HG03457 (cell line): ENCODE measurements at regions not wholly inside any gene's neighbourhood (a gene's known extent, or its start where the extent isn't known, plus 50 kb on each side); places are given as distances from the start of the nearest gene placed in this dataset.
"Not testable (repeated sequence)": the region's sequence is repeated elsewhere in the genome, so short reads cannot be mapped to it uniquely, and the experiment has no call there.

Experiments
- ATAC-seq: cut with Tn5 transposase; IDR thresholded peaks from one replicate; pipeline ENCODE4 v1.9.1; 2021; ENCODE audit warnings: moderate number of reproducible peaks; ENCODE audit not compliant: unreplicated experiment

- ATAC-seq: no peak
Measured at GRCh38 chr5:104170926-104171325, 608.3 kb upstream of the NUDT12 start.

DNA sequence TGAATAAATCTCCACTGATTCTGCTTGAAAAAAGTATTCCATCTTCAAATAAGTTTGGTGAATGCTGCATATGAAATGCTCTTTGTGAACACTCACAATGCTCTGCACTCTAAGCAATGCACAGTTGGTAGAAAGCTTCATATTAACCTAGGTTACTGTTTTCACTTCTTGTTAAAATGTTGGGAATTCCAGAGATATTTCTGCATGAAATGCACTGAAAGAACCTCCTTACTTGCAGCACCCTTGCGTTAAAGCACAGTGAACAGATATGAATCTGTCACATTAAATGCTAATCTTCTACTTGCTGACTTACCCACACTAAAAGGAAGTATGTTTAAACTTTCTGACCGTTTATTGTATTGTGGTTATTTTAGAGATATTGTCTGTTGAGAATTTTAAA lies 584.1 kb upstream of the NUDT12 start:
- ATAC-seq: no peak

GRCh38 chr5:104139840-104140239 lies 577.3 kb upstream of the NUDT12 start:
- ATAC-seq: no peak

GRCh38 chr5:104130320-104130719 lies 567.7 kb upstream of the NUDT12 start:
- ATAC-seq: no peak

GRCh38 chr5:104128348-104128747 lies 565.8 kb upstream of the NUDT12 start:
- no peak for ATAC-seq

- no peak for ATAC-seq
Measured at GRCh38 chr5:104126980-104127379, 564.4 kb upstream of the NUDT12 start.

DNA sequence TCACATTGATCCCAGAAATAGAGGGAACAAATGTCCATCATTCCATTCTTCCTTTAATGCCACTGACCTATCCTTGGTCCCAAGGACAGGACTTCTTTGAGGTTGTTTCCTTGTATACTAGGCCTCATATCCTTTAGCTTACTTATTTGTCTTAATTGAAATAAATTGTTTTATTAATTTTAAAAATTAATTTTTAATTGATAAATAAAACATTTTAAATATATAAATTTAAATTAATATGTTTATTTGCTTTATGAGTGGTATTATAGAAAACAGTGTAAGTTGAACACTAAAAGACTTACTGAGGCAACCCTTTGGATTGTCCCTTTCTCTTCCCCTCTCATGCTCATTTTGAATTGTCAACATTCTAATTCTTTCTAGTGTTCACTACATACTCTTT lies 556.9 kb upstream of the NUDT12 start:
- ATAC-seq: no peak

GRCh38 chr5:104111632-104112031 lies 549.0 kb upstream of the NUDT12 start:
- no peak for ATAC-seq

DNA sequence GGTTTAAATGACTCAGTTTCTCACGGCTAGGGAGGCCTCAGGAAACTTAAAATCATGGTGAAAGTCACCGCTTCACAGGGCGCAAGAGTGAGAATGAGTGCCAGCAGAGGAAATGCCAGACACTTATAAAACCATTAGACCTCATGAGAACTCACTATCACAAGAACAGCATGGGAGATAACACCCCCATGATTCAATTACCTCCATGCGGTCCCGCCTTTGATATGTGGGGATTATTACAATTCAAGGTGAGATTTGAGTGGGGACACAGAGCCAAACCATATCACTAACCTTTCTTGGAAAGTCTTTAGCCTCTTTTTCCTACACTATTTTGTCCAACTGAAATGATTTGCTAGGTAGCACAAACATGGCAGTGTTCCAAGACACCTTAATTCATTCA lies 533.9 kb upstream of the NUDT12 start:
- ATAC-seq: no peak

DNA sequence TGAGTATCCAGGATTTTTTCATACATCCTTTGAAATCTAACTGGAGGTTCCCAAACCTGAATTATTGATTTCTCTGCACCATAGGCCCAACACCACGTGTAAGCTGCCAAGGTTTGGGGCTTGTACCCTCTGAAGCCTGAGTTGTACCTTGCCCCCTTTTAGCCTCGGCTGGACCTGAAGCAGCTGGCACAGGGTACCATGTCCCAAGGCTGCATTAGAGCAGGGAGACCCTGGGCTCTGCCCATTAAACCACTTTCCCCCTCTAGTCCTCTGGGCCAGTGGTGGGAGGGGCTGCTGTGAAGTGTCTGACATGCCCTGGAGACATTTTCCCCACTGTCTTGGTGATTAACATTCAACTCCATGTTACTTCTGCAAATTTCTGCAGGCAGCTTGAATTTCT lies 532.9 kb upstream of the NUDT12 start:
- ATAC-seq: no peak

GRCh38 chr5:104088876-104089778 lies 526.5 kb upstream of the NUDT12 start:
- no peak for ATAC-seq

GRCh38 chr5:104084896-104085295 lies 522.3 kb upstream of the NUDT12 start:
- ATAC-seq: no peak

DNA sequence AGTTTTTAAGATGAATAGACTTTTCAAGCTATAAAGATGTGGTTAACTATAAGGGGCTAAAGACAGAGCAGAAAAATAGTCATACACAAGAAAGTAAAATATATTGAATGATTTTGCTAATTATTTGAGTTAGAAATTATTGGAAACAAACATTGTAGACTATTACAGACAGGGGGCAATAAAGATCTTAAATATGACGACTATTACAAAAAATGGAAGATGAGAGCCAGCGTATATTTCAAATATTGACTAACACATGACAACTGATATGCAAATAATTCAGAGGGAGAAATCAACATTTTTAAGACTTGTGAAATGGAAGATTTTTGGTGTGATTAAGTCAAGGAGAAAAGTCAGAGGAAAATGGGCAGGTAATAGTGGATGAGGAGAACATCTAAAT lies 520.2 kb upstream of the NUDT12 start:
- no peak for ATAC-seq

- no peak for ATAC-seq
Measured at GRCh38 chr5:104081232-104081631, 518.6 kb upstream of the NUDT12 start.

- ATAC-seq: no peak
Measured at GRCh38 chr5:104080646-104081175, 518.1 kb upstream of the NUDT12 start.

GRCh38 chr5:104079861-104080645 lies 517.5 kb upstream of the NUDT12 start:
- not testable (repeated sequence) for ATAC-seq

DNA sequence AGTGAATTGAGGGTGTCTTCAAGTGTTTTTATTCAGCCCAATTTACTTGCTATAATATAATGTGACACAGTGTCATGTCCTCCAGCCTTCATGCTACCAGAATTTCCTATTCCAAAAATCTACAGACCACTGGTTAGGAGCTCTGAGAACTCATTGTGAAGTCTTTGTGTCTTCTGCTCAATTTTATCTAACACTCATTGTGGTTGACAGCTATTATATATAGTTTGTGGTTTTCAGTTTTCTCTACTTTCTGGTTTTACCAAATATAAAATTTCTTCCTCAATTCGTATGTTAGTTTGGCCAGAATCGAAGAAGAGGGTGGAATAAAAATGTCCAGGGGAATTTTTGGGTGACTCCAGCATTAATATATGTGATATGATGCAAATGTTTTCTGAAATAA lies 509.3 kb upstream of the NUDT12 start:
- ATAC-seq: no peak

DNA sequence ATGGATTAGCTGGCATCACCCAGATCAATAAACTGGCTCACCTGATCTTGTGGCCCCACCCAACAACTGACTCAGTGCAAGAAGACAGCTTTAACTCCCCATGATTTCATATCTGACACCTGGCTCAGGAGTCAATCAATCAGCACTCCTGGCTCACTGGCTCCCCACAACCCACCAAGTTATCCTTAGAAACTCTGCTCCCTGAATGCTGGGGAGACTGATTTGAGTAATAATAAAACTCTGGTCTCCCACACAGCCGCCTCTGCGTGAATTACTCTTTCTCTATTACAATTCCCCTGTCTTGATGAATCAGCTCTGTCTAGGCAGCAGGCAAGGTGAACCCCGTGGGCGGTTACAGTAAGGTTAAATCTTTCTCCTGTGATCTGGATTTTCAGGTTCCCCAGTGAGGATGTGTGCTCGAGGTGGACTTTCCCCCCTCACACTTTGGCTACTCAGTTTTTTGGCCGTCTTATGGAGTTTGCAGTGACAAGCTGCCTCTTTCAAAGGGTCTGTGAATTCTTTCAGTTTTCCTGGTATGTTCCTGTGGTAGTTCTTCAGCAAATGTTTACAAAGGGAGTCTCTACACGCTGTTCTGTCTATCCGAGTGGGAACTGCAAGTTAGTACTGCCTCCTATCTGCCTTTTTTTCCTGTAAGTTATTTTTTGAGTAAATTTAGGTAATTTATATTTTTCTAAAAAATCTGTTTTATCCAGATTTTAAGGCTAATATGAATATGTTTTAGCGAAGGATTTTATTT lies 500.2 kb upstream of the NUDT12 start:
- ATAC-seq: no peak

DNA sequence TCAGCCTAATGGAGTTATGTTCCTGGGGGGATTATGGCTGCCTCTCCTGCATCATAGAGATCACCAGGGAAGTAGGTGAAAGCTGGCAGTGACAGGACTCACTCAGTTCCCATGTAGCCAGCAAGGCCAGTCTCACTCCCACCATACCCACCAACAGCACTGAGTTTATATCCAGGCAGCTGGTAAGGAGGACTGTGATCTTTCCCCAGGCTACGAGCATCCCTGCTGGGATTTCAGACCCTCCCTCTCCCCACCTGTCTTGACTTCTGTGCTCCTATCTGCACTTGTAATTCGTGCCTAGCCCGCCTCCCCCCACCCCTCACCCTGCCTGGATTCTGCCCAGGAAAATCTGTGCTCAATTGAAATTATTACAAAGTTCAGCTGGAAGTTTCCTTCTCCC lies 499.1 kb upstream of the NUDT12 start:
- no peak for ATAC-seq

GRCh38 chr5:104053353-104053649 lies 490.7 kb upstream of the NUDT12 start:
- no peak for ATAC-seq
